RPMI7951 (cell line): ENCODE measurements at regions not wholly inside any gene's neighbourhood (a gene's known extent, or its start where the extent isn't known, plus 50 kb on each side); places are given as distances from the start of the nearest gene placed in this dataset.

ENCODE experiments used
- DNase-seq: peaks from one replicate; pipeline ENCODE4 v3.0.0-alpha.2; 2012; ENCODE audit warnings: low read depth

DNA sequence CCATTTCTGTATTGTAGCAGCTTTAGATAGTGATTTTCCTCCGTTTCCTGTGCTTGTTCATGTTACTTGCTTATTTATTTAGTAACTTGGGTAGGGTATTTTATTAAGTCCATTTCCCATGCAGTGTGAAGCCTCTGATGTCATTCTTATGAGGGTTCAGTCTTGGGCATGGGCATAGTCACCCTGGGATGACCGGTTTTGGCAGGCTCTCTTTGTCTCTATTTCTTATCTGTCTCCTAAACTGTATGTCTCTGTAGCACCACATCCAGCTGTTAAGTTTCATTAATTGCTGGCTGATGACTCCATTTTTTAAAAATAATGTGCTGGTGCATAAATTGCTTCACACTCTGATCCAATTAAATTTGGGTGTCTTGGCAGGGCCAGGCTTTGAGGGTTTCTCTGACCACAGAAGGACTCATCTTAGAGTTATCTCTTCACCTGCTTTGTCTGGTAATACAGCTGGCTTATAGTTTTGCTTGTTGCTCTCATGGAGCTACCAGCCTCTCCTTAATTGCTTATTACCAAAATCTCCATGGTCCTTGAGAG lies 173.3 kb upstream of the VLDLR start:
- no peak for DNase-seq

DNA sequence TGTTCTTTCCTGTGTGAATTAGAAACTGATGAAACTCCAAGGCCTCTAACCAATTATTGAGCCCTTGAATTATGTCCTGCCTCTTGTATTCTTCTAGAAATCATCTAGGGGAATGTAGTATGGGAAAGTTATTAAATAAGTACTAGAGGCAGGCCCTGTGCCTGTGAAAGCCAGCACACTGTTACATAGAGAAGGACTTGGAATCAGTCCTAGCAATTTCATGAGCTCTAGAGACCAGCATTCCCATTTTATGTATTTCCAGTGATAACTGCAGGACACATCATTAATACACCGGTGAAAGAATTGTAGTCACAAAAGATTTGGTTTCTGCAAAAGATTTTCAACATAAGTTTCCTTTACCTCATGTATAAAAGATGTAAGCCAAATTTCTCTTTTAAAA lies 168.5 kb upstream of the VLDLR start:
- no peak for DNase-seq

GRCh38 chr9:2453701-2454100 lies 167.9 kb upstream of the VLDLR start:
- no peak for DNase-seq

GRCh38 chr9:2459756-2460155 lies 161.8 kb upstream of the VLDLR start:
- no peak for DNase-seq

DNA sequence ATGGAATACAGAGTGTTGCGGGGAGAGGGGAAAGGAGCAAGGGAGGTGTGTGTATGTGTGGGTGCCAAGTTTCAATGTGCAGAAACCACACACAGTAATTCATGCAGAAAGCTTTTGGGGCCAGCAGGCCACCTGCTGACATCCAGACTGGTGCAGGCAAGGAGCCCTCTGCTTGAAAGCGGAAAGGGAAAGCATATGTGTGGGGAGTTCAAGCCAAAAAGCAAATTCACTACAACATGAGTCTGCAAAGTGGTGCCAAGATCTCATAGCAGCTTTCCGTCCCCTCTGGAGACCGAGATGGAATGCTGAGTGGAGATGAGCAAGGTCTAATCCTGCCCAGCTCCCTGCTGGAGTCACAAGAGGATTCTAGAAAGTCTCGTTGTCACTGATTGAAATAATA lies 159.7 kb upstream of the VLDLR start:
- DNase-seq: peak; percentile 0

DNA sequence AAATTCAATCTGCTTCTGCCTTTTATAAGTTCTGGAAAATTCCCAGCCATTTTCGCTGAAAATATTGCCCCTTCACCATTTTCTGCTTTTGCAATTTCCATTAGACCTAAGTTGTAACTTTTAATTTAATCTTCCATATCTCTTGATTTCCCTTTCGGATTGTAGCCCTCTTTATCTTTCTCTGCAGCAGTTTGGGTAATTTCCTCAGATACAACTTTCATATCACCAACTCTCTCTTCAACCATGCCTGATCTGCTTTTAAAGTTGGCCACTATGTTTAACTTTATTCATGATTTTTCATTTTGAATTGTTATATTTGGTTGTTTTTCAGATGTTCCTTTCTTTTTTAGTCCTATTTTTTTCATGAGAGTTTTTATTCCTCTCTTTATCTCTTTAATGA lies 157.0 kb upstream of the VLDLR start:
- DNase-seq: no peak

DNA sequence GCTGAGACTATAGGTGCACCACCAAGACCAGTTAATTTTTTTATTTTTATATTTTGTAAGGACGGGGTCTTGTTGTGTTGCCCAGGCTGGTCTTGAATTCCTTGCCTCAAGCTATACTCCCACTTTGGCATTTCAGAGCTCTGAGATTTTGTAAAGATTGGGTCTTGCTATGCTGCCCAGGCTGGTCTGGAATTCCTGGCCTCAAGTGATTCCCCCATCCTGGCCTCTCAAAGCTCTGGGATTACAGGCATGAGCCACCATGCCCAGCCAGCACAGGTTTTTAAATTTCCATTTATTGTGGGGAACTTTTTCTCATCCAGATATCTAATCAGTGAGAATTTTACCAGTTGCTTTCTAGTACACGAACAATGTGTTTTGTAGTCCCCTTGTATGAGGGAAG lies 156.1 kb upstream of the VLDLR start:
- no peak for DNase-seq

DNA sequence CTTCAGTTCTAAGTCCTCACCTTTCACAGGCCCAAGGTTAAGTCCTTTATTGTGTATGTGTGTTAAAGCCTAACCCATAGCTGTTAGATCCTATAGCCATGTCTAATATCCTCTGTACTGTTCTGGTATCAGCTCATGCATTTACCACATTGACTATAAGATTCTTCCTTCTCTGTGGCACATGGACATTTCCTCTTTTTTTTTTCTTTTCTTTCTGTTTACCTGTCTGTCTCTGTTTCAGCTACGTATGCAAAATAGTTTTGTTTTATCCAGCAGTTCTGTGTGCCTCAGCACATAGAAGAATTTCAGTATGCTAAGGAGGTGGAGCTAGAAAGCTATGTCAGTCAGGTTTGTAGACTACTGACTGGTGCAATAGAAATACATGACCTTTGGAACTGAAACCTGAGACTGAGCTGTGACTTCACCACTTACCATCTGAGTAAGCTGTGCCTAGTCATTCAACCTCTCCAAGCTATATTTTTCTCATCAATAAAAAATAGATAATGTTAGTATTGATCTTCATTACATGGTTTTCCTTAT lies 155.6 kb upstream of the VLDLR start:
- DNase-seq: no peak

GRCh38 chr9:2466703-2467102 lies 154.9 kb upstream of the VLDLR start:
- no peak for DNase-seq

GRCh38 chr9:2469681-2470221 lies 151.8 kb upstream of the VLDLR start:
- peak; percentile 62 for DNase-seq

DNA sequence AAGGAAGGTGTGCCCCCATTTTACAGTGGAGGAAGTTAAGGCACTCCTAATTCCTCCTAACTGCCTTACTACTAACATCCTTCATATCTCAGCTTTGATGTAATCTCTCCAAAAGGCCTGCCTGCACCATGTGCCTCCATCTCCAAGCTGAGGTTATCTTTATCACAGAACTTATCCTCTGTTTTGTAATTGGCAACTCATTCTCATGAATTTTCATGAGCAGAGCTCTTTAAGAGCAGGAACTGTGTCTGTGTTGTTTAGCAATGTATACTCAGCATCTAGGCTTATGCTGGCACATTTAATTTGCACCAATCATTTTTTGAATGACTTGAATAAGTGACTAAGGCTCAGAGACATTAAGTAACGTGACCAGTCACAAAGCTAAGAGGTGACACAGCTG lies 147.9 kb upstream of the VLDLR start:
- DNase-seq: no peak

DNA sequence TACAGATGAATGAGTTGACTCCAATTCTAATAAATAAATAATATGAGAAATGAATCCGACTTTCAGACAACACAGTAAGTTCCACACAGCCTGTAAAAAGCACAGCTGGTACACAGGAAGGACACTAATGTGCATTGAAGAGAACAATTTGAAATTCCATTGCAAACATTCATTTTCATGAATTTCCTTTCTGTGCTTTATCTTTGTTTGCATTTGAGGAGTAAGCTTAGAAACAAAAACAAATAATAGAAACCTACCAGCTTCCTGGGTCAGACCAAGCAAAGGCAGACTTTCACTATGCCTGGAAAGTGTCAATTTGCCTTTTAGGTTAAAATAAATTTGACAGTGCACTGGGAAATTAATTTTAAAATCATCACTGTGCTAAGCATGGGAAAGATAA lies 143.8 kb upstream of the VLDLR start:
- DNase-seq: no peak

DNA sequence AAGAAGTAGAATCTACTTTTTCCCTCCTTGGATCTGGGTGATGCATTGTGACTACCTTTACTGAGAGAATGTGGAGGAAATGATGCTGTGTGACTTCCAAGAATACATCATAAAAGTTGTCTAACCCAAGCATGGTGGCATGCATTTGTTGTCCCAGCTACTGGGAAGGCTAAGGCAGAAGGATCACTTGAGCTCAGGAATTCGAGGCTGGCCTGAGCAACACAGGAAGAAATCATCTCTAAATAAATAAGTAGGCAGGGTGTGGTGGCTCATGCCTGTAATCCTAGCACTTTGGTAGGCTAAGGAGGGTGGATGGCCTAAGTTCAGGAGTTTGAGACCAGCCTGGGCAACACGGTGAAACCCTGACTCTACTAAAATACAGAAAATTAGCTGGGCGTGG lies 143.2 kb upstream of the VLDLR start:
- DNase-seq: no peak

- peak; percentile 6 for DNase-seq
These were observed 142.5 kb upstream of the VLDLR start for GRCh38 chr9:2479056-2479565.

DNA sequence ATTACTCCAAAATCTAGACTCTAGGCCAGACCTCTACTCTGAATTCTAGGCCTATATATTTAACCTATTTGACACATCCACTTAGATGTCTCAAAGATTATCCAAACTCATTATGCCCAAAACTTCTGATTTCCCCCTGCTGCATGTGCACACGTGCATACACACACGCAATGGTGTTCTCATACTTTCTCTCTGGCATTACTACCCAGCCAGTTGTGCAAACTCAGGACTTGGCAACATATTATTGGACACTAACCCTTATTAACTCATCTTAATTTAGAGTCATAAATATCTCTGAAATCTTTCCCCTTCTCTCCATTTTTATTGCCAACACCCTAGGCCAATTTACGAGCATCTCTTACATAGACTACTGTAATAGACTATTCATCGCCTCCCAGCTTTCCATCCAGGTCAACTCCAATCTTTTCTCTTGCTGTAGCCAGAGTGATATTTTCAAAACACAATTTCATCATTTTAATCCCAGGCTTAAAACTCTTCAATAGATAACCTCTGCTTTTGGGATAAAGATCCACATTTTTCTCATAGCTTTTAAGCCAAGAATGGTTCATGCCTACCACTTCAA lies 141.2 kb upstream of the VLDLR start:
- no peak for DNase-seq

DNA sequence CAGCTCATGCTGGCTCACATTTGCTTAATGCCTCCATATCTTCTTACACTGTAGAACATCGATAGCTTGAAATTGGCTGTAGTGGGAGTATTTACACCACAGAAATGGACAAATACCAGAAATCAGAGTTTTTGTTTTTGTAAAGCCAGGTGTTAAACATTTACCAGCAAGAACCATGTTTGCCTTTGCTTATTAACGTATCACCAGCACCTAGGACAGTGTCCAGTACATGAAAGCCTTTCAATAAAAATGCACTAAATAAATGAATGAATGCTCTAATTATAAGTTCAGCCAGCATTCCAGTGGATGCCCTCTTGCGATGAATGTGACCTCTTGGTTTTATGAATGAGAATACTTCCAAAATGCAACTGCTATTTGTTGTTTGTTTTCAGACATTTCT lies 140.4 kb upstream of the VLDLR start:
- DNase-seq: no peak

- no peak for DNase-seq
These were observed 134.6 kb upstream of the VLDLR start for GRCh38 chr9:2486988-2487387.

GRCh38 chr9:2489838-2490314 lies 131.7 kb upstream of the VLDLR start:
- peak; percentile 78 for DNase-seq

DNA sequence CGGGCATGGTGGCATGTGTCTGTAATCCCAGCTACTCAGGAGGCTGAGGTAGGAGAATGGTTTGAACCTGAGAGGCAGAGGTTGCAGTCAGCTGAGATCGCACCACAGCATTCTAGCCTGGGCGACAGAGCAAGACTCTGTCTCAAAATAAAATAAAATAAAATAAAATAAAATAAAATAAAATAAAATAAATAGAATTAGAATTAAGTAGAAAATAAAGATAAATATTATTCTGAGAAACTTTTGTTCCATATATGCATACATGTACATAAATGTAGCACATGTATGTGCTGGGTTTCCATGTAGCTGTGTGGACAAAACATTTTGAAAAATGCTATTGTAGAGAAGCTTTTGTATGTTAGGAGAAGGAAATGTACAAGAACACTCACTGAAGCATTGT lies 129.4 kb upstream of the VLDLR start:
- DNase-seq: no peak

DNA sequence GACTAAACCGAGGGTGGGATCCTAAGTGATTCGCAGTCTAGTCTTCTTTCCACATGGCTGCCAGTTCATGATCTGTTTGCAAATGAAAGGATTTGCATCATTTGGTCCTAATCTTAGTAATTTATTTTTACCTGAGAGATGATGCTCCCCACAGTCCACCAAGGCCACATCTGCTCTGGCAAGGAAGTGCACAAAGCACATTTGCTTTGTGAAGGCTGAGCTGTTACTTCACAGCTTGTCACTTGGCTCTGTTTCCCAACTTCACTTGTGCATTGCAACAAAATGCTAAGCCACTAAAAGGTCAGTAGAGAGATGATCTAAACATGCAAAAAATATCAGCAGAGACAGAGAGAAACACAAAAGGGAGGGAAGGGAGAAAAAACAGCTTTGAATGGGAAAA lies 128.5 kb upstream of the VLDLR start:
- no peak for DNase-seq

GRCh38 chr9:2493529-2493928 lies 128.1 kb upstream of the VLDLR start:
- no peak for DNase-seq

GRCh38 chr9:2494562-2494961 lies 127.0 kb upstream of the VLDLR start:
- DNase-seq: peak; percentile 48

GRCh38 chr9:2495221-2496005 lies 126.2 kb upstream of the VLDLR start:
- DNase-seq: no peak
